Stimulated activated CD8-positive, alpha-beta memory T cell treated with anti-CD3 and anti-CD28 coated beads, Interleukin-7, amount 100 ng/mL, for 1 hour (primary cell): ENCODE measurements at regions not wholly inside any gene's neighbourhood (a gene's known extent, or its start where the extent isn't known, plus 50 kb on each side); places are given as distances from the start of the nearest gene placed in this dataset.

Experiments used
- DNase-seq, 2 donors: peaks; one replicate each; pipeline ENCODE4 v3.0.0-alpha.2; 2020; ENCODE audit warnings: low read depth in 2 of 2

GRCh38 chr12:59928416-59928815, 332.6 kb downstream of the SLC16A7 start:
- no peak for DNase-seq

DNA sequence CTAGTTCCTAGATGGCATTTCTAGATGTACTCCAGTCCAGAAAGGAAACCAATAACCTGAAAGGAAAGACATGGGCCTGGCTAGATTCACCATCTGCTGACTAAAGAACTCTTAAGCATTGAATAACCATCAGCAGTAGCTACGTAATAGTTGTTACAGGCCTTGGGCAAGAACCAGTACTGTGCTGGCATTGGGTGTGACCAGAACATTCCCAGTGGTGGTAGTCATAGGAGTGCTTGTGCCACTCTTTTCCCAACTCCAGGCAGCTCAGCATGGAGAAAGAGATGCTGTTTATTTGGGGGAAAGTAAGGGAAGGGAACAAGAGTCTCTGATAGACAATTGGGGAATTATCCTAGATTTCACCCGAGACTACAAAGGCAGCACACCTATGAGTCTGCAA, 333.3 kb downstream of the SLC16A7 start:
- no peak for DNase-seq

GRCh38 chr12:59934486-59934885, 338.7 kb downstream of the SLC16A7 start:
- DNase-seq: no peak

DNA sequence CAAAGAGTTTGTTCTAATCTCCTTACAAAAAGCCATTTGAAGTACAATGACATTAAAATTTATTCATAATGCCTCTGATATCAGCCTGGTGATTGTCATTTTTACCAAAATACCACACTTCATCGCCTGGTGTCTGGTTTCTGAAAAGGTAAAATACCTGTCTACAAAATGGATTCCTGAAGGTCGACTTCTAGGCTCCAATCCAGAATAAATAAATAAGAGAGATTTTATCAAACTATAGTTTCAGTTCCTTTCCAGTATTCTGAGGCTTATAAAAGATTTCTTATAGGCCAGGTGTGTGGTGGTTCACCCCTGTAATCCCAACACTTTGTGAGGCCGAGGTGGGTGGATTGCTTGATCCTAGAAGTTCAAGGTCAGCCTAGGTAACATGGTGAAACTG, 340.7 kb downstream of the SLC16A7 start:
- DNase-seq: no peak

DNA sequence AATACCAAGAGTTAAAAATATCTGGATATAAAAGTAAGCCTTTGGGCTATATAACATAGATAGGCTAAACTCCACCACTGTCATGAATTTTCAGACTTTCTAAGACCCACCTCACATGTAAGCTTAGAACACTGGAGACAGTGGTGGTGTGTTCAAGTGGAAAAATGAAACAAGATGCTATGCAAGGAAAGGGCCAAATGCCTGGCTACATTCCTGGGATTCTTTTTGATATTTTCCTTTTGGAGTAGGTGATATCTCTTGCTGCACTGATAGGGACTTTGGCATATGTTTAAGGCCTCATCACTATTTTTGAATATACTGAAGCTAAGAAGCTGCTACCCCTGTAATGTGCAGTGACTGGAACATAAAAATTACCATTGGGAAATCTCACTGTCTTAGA, 341.3 kb downstream of the SLC16A7 start:
- DNase-seq: no peak

- DNase-seq: no peak
Observed at GRCh38 chr12:59938190-59938962, 342.5 kb downstream of the SLC16A7 start.

GRCh38 chr12:59940631-59941342, 345.0 kb downstream of the SLC16A7 start:
- no peak for DNase-seq

- no peak for DNase-seq
Observed at GRCh38 chr12:59941461-59941860, 345.6 kb downstream of the SLC16A7 start.

DNA sequence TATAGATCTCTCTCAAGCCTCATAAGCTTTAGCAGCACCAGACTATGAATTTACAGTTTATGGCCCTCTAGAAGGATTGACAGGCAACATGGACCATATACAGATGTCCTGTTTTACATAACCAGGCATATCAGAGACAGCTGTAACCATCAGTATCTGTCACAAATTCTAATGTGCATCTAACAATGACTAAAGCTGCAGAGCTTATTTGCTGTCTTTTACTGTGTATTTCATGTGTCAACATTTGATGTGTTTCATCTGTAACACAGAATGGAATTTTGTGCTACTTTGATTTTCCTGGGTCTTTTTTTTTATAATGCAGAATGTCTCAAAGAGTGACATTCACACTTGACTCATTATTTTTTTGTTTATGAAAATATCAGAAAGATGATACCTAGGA, 348.3 kb downstream of the SLC16A7 start:
- no peak for DNase-seq

DNA sequence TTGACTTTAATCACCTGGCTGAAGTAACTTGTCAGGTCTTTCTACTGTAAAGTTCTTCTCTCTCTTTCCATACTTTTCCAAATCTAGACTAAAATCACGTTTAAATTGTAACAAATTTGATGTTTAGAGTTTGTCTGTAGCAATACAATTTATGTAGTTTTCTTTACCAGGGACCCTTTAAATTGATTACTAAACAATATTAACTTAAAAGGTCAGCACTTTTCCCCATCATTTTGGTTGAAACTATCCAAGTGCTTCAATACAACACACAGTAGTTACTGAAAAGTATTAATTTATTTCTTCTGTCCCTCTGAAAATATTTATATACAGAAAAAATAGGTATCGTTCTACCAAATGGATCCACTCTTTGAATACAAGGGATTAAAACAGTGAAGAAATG, 350.8 kb downstream of the SLC16A7 start:
- no peak for DNase-seq

DNA sequence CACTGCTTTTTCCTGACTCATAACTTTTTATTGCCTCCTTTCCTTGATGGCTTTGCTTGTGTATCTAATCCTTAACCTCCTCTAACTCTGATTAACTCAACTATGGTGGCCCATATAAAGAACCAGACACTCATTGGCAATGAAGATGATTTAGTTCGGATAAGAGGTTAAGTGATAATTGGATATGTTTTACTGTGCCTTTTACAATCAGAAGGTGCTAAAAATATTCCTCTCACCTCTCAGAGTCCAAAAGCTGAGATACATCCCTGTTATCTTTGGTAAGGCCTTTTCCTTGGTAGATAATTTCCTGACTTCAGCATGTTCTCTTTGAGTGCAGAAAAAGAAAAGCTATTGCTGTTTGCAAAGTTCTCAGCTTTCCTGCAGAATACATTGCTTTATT, 367.7 kb downstream of the SLC16A7 start:
- DNase-seq: no peak

GRCh38 chr12:59972905-59973304, 377.1 kb downstream of the SLC16A7 start:
- no peak for DNase-seq

DNA sequence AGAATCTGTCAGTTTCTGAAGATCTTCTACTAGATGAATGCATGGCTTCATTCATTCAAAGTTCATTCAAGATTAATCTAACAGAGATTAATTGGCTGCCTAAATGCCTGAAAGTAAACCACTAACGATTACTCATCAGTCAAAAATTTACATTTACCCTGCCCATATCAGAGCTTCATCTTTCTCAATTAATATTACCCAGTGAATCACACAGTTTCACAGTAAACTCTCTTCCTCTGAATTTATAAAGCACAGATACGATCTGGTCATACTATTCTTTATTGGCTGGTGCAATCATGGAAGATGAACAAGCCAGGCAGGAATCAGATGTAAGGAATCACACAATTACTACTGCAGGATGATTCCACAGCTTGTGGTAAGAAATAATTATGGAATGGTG, 377.7 kb downstream of the SLC16A7 start:
- no peak for DNase-seq

- DNase-seq: no peak
Observed at GRCh38 chr12:59977779-59978178, 381.9 kb downstream of the SLC16A7 start.

GRCh38 chr12:59980476-59980875, 384.6 kb downstream of the SLC16A7 start:
- DNase-seq: no peak

DNA sequence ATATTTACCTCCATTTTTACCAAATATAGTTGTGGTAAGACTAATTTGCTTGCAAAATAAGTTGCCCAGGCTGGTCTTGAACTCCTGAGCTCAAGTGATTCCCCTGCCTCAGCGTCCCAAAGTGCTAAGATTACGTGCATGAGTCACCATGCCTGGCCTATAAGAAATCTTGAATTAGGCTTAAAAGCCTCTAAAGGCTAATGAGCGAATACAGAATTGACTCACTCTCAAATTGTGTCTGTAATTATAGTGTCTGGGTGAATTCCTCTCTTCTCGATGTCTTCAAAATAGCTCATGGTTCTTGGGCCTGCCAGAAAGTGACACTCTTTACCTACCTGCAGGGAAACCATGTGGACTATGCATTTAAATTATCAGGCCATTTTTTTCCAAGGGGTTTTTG, 403.5 kb downstream of the SLC16A7 start:
- no peak for DNase-seq

GRCh38 chr12:60010486-60010885, 414.7 kb downstream of the SLC16A7 start:
- DNase-seq: no peak

GRCh38 chr12:60012659-60013058, 416.8 kb downstream of the SLC16A7 start:
- no peak for DNase-seq

DNA sequence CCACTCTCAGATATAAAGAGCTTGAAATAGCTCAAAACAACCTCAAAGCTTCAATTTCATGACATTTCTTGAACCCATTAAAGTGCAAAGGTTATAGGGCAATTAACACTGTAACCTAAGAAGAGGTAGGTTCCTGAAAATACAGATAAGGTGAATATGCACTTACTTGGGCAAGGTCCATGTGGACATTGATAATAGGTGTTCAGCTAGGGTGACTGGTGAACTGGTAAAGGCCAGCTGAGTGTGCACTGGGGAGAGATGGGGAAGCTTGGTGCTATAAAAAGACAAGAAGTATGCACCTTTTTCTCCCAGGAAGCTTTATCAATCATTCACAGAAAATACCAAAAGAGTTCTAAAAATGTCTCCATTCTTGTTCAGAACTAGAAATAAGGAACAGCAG, 418.6 kb downstream of the SLC16A7 start:
- no peak for DNase-seq

DNA sequence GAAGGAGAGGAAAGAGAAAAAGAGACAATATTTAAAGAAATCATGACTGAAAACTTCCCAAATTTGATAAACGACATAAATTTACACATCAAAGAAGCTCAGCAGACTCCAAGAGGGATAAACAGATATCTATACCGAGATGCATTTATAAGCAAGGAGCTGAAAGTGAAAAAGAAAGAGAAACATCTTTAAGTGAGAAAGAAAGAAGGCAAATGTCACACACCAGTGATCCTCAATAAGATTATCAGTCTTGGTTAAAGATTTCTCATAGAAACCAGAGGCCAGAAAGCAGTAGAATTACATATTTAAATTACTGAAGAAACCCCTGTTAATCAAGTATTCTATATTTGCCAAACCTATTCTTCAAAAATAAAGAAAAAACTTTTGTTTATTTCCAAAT, 424.2 kb downstream of the SLC16A7 start:
- DNase-seq: no peak

DNA sequence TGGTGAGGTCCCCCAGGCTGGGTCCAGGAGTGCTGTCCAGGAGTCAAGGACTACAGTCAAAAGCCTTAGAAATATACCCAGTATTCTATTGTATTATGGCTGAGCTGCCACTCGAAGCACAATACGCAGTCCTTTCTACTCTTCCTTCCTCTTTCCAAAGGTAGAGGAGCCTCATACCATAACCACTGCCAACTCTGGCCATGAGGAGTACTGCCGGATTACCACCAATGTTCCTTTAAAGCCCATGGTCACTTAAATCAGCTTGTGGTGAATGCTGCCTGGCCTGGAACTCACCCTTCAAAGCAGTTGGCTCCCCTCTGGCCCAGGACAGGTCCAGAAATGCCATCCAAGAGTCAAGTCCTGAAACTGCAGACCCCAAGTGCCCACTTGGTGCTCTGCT, 425.4 kb downstream of the SLC16A7 start:
- no peak for DNase-seq

- DNase-seq: no peak
Observed at GRCh38 chr12:60027266-60027665, 431.4 kb downstream of the SLC16A7 start.

- no peak for DNase-seq
Observed at GRCh38 chr12:60034147-60034546, 438.3 kb downstream of the SLC16A7 start.

DNA sequence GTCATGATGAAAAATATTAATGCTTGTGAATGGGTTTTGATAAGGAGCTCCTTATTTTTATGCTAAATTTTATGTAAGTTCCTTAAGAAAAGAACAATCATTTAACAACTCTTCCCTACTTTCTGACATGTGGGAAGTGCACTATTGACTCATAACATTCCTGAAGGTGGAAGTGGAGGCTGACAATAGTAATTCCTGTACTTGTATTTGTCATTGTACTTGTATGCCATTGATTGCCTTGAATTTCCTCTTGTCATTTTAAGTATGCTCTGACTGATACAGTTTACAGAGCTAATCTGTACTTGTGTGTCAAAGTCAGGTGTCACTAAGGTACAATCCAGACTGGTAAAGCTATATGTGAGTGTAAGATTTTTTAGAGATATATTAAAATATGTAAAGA, 440.0 kb downstream of the SLC16A7 start:
- DNase-seq: no peak
